OCI-LY7 (cell line): ENCODE measurements at regions not wholly inside any gene's neighbourhood (a gene's known extent, or its start where the extent isn't known, plus 50 kb on each side); places are given as distances from the start of the nearest gene placed in this dataset.

ENCODE experiments used
- BruUV-seq: library from RNA; stranded (reverse); fragments of 400-500 nt; replicated peaks from 2 replicates; lab custom pipeline; 2021; lab: Mats Ljungman, UMichigan
- CTCF ChIA-PET: fragments of 300-600 bp; sonication (Branson Sonifier 250); formaldehyde crosslinking; loops from one replicate; lab custom pipeline; 2022; ENCODE audit warnings: antibody characterized with exemption; ENCODE audit not compliant: unreplicated experiment; lab: Charles Lee
- POLR2A ChIA-PET: fragments of 300-600 bp; sonication (Branson Sonifier 250); formaldehyde crosslinking; loops from one replicate; lab custom pipeline; 2022; ENCODE audit warnings: antibody characterized with exemption; lab: Charles Lee
- DNase-seq: peaks from one replicate; pipeline ENCODE4 v3.0.0-alpha.2; 2015; ENCODE audit warnings: low spot score
- H2AFZ ChIP-seq: fragments of 200-600 bp; sonication (generic), shearing (Covaris generic); 2 replicates; pipeline ENCODE4 v1.6.1; 2014; ENCODE audit warnings: mild to moderate bottlenecking, antibody characterized with exemption, low read length, moderate library complexity
- H3K27ac ChIP-seq: fragments of 200-600 bp; sonication (generic); 2 replicates; pipeline ENCODE4 v1.5.1; 2014; ENCODE audit warnings: mixed run types, low read depth, mild to moderate bottlenecking, moderate library complexity, low read length, inconsistent platforms; ENCODE audit not compliant: poor library complexity, severe bottlenecking
- H3K36me3 ChIP-seq: fragments of 200-600 bp; sonication (generic); 2 replicates; pipeline ENCODE4 v1.6.1; 2014; ENCODE audit warnings: mild to moderate bottlenecking, antibody characterized with exemption, low read length, moderate library complexity, mixed read lengths; ENCODE audit not compliant: insufficient read depth
- H3K4me1 ChIP-seq: fragments of 200-600 bp; sonication (generic); 2 replicates; pipeline ENCODE4 v1.5.1; 2014; ENCODE audit warnings: mild to moderate bottlenecking, low read length; ENCODE audit not compliant: insufficient read depth, poor library complexity, severe bottlenecking
- H3K4me2 ChIP-seq: fragments of 200-600 bp; sonication (generic); 2 replicates; pipeline ENCODE4 v1.6.1; 2014; ENCODE audit warnings: mild to moderate bottlenecking, low read length
- H3K4me3 ChIP-seq: fragments of 200-600 bp; sonication (generic); 2 replicates; pipeline ENCODE4 v1.5.1; 2014; ENCODE audit warnings: mild to moderate bottlenecking, low read depth, low read length; ENCODE audit not compliant: poor library complexity, severe bottlenecking
- H3K79me2 ChIP-seq: fragments of 200-600 bp; sonication (generic); 2 replicates; pipeline ENCODE4 v1.6.1; 2016; ENCODE audit warnings: low read depth, mild to moderate bottlenecking, low read length, moderate library complexity, mixed read lengths; ENCODE audit not compliant: insufficient read depth
- H3K9me2 ChIP-seq: fragments of 200-600 bp; sonication (generic); 2 replicates; pipeline ENCODE4 v1.6.1; 2016; ENCODE audit warnings: mild to moderate bottlenecking, low read length, mixed read lengths; ENCODE audit not compliant: insufficient read depth
- H3K9me3 ChIP-seq: fragments of 200-600 bp; sonication (generic); 2 replicates; pipeline ENCODE4 v1.6.1; 2014; ENCODE audit warnings: mild to moderate bottlenecking, mixed run types, low read length, mixed read lengths
- H4K20me1 ChIP-seq: fragments of 200-600 bp; sonication (generic); 2 replicates; pipeline ENCODE4 v1.6.1; 2014; ENCODE audit warnings: mild to moderate bottlenecking, antibody characterized with exemption, low read length, moderate library complexity, mixed read lengths; ENCODE audit not compliant: insufficient read depth
- CTCF ChIP-seq: fragments of 200-600 bp; sonication (generic); conservative IDR thresholded peaks from 2 replicates; pipeline ENCODE4 v1.5.1; 2014; ENCODE audit warnings: mild to moderate bottlenecking, antibody characterized with exemption, low read length, moderate library complexity, mixed read lengths
- EZH2phosphoT487 ChIP-seq: fragments of 200-600 bp; sonication (generic); IDR thresholded peaks from 2 replicates; pipeline ENCODE4 v1.6.1; 2018; ENCODE audit warnings: low read depth, borderline replicate concordance, mild to moderate bottlenecking, mixed run types, antibody characterized with exemption, low read length, moderate library complexity, mixed read lengths
- intact Hi-C: fragments of 100-400 bp; cut with micrococcal nuclease; formaldehyde crosslinking; loops from one replicate; pipeline ENCODE4 v1.10.0; 2022; ENCODE audit not compliant: unreplicated experiment

GRCh38 chr16:59356709-59357108, 622.6 kb upstream of the GOT2 start:
- ChIA-PET CTCF (no interaction called here), POLR2A (no interaction called here)
- H3K4me1 ChIP-seq: no peaks in the 10 kb centered on the region

GRCh38 chr16:59356144-59356543, 622.0 kb upstream of the GOT2 start:
- no peak overlapping the region for H3K4me3 ChIP-seq
- DNase-seq: no peak
- CTCF ChIA-PET: no interaction called here
- H3K4me1 ChIP-seq: no peaks in the 10 kb centered on the region
- H3K36me3 ChIP-seq: no peaks in the 10 kb centered on the region
- TF ChIP-seq EZH2phosphoT487: no peak
- no peak for TF ChIP-seq CTCF
- BruUV-seq: no TSS peak
- H4K20me1 ChIP-seq: no peaks in the 10 kb centered on the region
- no peaks in the 10 kb centered on the region for H3K9me3 ChIP-seq
- H3K9me2 ChIP-seq: no peaks in the 10 kb centered on the region
- no peak overlapping the region for H2AFZ ChIP-seq
- intact Hi-C loops: no loop called here
- no peak overlapping the region for H3K27ac ChIP-seq
- H3K79me2 ChIP-seq: no peaks in the 10 kb centered on the region
- POLR2A ChIA-PET: interaction anchor here (0.7 kb wide), 1 partner anchor 292 kb away, joined by 3 read pairs; no protein-coding TSS in a partner anchor
- no peak overlapping the region for H3K4me2 ChIP-seq

More at GRCh38 chr16:59356709-59357108, 622.6 kb upstream of the GOT2 start:
- H3K4me3 ChIP-seq: no peak overlapping the region
- no peak overlapping the region for H2AFZ ChIP-seq
- no peak for TF ChIP-seq CTCF
- no peak for TF ChIP-seq EZH2phosphoT487
- no peaks in the 10 kb centered on the region for H3K9me2 ChIP-seq
- H4K20me1 ChIP-seq: no peaks in the 10 kb centered on the region
- no peaks in the 10 kb centered on the region for H3K36me3 ChIP-seq
- H3K79me2 ChIP-seq: no peaks in the 10 kb centered on the region
- intact Hi-C loops: no loop called here
- BruUV-seq: no TSS peak
- DNase-seq: no peak
- H3K27ac ChIP-seq: no peak overlapping the region
- no peaks in the 10 kb centered on the region for H3K9me3 ChIP-seq
- no peak overlapping the region for H3K4me2 ChIP-seq

- Histone ChIP-seq H3K36me3 (no peaks in the 10 kb centered on the region), H3K79me2 (no peaks in the 10 kb centered on the region), H2AFZ (no peak overlapping the region), H3K4me1 (no peaks in the 10 kb centered on the region), H3K4me3 (no peak overlapping the region), H3K9me2 (no peaks in the 10 kb centered on the region), H4K20me1 (no peaks in the 10 kb centered on the region), H3K27ac (no peak overlapping the region), H3K9me3 (no peaks in the 10 kb centered on the region), H3K4me2 (no peak overlapping the region)
- intact Hi-C loops: no loop called here
- TF ChIP-seq CTCF: no peak
- no peak for DNase-seq
- CTCF ChIA-PET: no interaction called here
- POLR2A ChIA-PET: interaction anchor here (0.7 kb wide), 1 partner anchor 292 kb away, joined by 3 read pairs; no protein-coding TSS in a partner anchor
- BruUV-seq: no TSS peak
These were observed 621.6 kb upstream of the GOT2 start for GRCh38 chr16:59355704-59356103.
